ENCODE measurements at regions not wholly inside any gene's neighbourhood (a gene's known extent, or its start where the extent isn't known, plus 50 kb on each side); places are given as distances from the start of the nearest gene placed in this dataset.

DNA sequence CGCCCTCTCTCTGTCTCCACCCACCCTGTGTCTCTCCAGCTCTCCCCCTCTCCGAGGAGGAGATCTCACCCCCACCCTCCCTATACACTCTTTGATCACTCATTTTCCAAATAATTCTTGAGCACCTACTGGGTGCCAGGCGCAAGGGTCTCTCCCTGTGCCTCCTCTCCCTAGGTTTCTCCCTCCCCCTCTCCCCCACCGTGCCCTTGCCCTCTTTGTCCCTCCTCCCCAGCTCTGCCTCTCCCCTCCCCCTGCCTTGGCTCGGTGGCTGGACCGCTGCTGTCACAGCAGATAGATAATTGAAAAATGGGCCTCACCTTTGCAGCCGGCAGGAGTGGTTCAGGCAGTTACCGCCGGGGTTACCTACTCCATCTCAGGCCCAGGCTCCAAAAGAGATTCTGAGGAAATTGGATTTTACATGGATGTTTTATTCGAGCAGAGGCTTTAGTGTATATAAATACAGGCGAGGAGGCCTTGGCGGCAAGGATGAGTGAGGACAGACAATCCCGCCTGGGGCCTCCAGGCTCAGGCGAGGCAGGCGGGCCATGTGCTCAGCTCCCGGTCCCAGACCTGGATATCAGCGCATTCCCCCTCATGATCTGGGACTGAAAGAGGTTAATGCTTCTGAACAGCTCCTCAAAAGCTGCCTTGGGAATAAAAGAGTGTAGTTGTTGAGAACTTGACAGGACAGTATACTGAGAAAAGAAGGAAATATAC is 60.8 kb upstream of the BTRC start:
- no peak overlapping the region for H3K27ac ChIP-seq
- no peaks in the 10 kb centered on the region for H3K9me3 ChIP-seq (replicated peaks in 1 of 11)
- H3K36me3 ChIP-seq: no peaks in the 10 kb centered on the region
- peaks cover 73 to 97% (median 80%) of the 10 kb centered on the region in 11 experiments for H3K27me3 ChIP-seq
- no peak for TF ChIP-seq Cebpa-rat (IDR thresholded peaks at IDR 0.05)
- peak overlapping the region in 10 of 11 experiments; percentile 86 to 98 (median 94); a peak in 17 of 22 replicates for H3K4me2 ChIP-seq
- peak overlapping the region in 6 of 10 experiments; percentile 60 to 74 (median 63); a peak in 9 of 20 replicates for H3K4me3 ChIP-seq
- H4K20me1 ChIP-seq: peaks cover 0 to 43% (median 13%) of the 10 kb centered on the region in 11 experiments; a peak in 11 of 22 replicates
- H3K4me1 ChIP-seq: peaks cover 6 to 23% (median 9%) of the 10 kb centered on the region in 10 experiments; a peak in 17 of 20 replicates
- H3K9ac ChIP-seq: no peak overlapping the region

DNA sequence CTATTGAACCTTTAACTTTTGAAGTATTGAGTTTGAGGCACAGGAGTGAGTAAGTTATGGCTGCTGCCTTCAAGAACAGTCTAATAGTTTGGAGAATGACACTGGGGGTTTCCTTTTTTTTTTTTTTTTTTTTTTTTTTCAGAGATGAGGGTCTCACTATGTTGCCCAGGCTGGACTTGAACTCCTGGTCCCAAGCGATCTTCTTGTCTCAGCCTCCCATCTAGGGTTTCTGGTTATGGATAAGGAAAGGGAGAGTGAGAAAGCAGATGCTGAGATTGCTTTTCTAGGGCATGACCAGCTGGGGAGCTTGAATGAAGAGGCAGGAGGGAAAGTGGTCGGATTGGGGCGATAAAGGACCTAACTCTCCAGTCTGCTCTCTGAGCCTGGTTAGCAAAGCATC is 59.9 kb upstream of the BTRC start:
- H3K9me3 ChIP-seq (replicated peaks in 1 of 11): no peaks in the 10 kb centered on the region
- H3K27me3 ChIP-seq: peaks cover 64 to 97% (median 77%) of the 10 kb centered on the region in 11 experiments
- H3K27ac ChIP-seq: no peak overlapping the region
- no peak overlapping the region for H3K4me3 ChIP-seq
- H4K20me1 ChIP-seq: peaks cover 0 to 38% (median 6%) of the 10 kb centered on the region in 11 experiments; a peak in 11 of 22 replicates
- no peak for TF ChIP-seq Cebpa-rat (IDR thresholded peaks at IDR 0.05)
- H3K36me3 ChIP-seq: no peaks in the 10 kb centered on the region
- H3K4me2 ChIP-seq: no peak overlapping the region
- peaks cover 6 to 23% (median 9%) of the 10 kb centered on the region in 10 experiments; a peak in 17 of 20 replicates for H3K4me1 ChIP-seq
- no peak overlapping the region for H3K9ac ChIP-seq

DNA sequence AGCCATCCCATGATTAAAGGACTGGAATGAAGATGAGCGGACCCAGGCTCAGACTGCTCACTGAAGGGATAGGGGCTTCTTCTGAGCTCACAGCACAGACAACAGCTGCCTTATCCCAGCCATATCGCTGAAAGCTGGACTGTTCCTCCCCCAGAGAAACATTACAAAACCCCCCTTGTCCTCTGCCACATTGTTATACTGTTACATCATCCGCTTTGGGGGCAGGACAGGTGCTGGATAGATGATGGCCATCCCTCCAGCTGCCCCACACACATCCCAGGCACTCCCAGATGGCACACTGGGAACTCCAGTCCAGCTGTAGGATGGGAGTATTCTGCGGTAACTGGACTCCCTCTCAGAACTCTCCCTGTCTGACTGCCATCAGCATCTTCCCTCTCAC is 58.7 kb upstream of the BTRC start:
- Histone ChIP-seq H3K4me3 (no peak overlapping the region), H3K4me2 (no peak overlapping the region), H4K20me1 (peaks cover 0 to 29% (median 6%) of the 10 kb centered on the region in 11 experiments; a peak in 9 of 22 replicates), H3K27me3 (peaks cover 52 to 93% (median 66%) of the 10 kb centered on the region in 11 experiments), H3K4me1 (peaks cover 6 to 16% (median 7%) of the 10 kb centered on the region in 10 experiments; a peak in 17 of 20 replicates), H3K27ac (no peak overlapping the region), H3K9me3 (replicated peaks in 1 of 11) (no peaks in the 10 kb centered on the region), H3K36me3 (no peaks in the 10 kb centered on the region), H3K9ac (no peak overlapping the region)
- TF ChIP-seq Cebpa-rat (IDR thresholded peaks at IDR 0.05): no peak

DNA sequence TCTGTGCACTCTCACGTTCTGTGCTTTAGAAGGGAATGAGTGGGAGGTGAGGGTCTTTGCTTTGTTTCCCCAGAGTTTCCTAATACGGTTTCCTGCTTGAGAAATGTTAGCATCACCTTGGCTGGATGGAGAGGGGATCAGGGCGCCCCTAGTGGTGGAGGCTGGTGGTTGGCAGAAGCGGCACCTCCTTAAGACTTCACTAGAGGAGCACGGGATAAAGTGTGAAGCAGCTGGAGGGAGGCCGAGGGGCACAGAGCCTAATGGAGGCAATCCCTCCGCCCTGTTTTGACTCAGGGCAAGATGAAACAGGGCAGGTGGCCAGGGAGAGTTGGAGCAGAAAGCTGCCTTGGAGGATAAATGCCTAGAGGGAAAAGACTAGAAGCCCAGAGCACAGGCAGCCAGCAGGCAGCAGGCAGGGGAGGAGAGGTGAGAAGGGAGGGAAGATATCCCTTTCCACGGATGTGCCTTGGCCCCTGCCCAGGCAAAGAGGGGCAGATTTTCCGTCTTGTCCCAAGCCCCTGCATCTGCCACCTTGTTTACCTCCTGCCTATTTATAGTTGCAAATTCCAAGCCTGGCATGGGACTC is 56.0 kb upstream of the BTRC start:
- Histone ChIP-seq H3K36me3 (no peaks in the 10 kb centered on the region), H3K9ac (no peak overlapping the region), H3K4me2 (no peak overlapping the region), H3K27ac (no peak overlapping the region), H3K4me3 (no peak overlapping the region), H3K9me3 (replicated peaks in 1 of 11) (no peaks in the 10 kb centered on the region), H3K4me1 (no peaks in the 10 kb centered on the region), H4K20me1 (peaks cover 0 to 15% (median 0%) of the 10 kb centered on the region in 11 experiments; a peak in 4 of 22 replicates), H3K27me3 (peaks cover 25 to 65% (median 39%) of the 10 kb centered on the region in 11 experiments)
- no peak for TF ChIP-seq Cebpa-rat (IDR thresholded peaks at IDR 0.05)

DNA sequence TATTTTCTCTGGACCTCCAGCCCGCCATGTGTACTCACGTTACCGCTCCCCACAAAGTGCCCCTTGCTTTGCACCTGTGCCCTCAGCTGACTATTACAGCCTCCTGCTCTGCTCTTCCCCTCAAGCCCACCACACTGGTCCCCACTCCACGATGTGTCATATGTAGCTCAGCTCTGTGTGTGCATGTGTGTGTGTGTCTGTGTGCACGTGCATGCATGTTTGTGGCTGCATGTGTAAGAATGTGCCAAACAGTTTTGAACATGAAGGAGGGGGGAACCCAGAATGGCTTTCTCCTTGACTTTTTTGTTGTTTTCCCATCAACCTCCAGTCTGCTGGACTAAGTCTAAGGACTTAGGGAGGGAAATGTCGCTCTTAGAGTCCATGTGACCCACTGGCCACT is 54.8 kb upstream of the BTRC start:
- no peak overlapping the region for H3K4me3 ChIP-seq
- peaks cover 0 to 14% (median 0%) of the 10 kb centered on the region in 11 experiments; a peak in 4 of 22 replicates for H4K20me1 ChIP-seq
- H3K4me2 ChIP-seq: no peak overlapping the region
- H3K9me3 ChIP-seq (replicated peaks in 1 of 11): no peaks in the 10 kb centered on the region
- no peaks in the 10 kb centered on the region for H3K36me3 ChIP-seq
- H3K9ac ChIP-seq: no peak overlapping the region
- H3K4me1 ChIP-seq: no peaks in the 10 kb centered on the region
- peaks cover 13 to 53% (median 27%) of the 10 kb centered on the region in 11 experiments for H3K27me3 ChIP-seq
- H3K27ac ChIP-seq: no peak overlapping the region
- TF ChIP-seq Cebpa-rat (IDR thresholded peaks at IDR 0.05): no peak

DNA sequence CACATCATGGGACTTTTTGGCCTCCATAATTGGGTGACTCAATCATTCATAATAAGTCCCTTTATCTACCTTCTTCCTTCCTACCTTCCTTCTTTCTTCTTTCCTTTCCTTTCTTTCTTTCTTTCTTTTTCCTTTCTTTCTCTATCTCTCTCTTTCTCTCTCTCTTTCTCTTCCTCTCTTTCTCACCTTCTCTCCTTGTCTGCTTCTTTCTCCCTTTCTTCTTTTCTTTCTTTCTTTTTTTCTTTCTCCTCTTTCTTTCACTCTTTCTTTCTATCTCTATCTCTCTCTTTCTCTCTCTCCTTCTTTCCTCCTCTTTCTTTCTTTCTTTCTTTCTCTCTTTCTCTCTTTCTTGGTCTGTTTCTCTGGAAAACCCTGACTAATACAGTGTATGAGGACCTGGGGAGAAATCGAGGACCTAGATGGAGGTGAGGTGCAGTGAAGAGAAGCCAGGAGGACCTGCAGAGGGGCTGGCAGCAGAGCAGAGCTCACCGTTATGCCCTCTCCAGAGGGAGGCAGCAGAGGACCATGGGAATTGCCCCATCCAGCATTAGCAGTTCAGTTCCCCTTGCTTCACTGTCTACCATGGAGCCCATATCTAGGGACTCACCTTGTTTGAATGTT is 52.7 kb upstream of the BTRC start:
- H3K4me1 ChIP-seq: no peaks in the 10 kb centered on the region
- no peak overlapping the region for H3K4me3 ChIP-seq
- H4K20me1 ChIP-seq: peaks cover 0 to 5% (median 0%) of the 10 kb centered on the region in 11 experiments; a peak in 2 of 22 replicates
- H3K27ac ChIP-seq: no peak overlapping the region
- no peak overlapping the region for H3K9ac ChIP-seq
- no peaks in the 10 kb centered on the region for H3K36me3 ChIP-seq
- H3K27me3 ChIP-seq: peaks cover 0 to 33% (median 6%) of the 10 kb centered on the region in 11 experiments; a peak in 11 of 22 replicates
- no peaks in the 10 kb centered on the region for H3K9me3 ChIP-seq (replicated peaks in 1 of 11)
- TF ChIP-seq Cebpa-rat (IDR thresholded peaks at IDR 0.05): no peak
- H3K4me2 ChIP-seq: no peak overlapping the region

DNA sequence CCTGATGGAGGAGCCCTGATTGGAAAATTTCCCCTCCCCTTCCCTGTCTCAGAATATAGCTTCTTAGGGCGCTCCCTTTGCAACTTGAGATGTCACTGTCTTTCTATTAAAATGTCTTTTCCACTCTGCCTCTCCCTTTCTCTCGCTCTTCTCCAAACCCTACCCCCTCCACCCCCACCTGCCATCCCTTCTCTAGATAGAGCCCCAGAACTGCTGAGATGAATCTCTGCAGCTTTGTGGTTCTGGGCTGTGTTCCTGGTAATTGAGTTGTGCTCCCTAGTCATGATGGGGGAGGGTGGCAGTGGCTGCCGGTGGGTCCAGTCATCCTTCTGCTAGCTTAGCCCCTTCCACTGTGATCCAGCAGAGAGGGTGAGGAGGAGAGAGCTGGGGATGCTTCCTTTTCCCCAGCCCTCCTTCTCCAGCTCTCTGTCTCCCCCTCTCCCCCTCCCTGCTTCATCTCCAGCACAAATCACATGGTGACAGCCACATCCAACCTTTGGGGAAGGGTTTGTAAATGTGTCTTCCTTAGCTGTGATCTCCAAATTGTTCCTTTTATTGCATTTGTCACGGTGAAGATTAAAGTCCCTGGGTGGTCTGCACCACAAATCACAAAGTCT is 50.8 kb upstream of the BTRC start:
- Histone ChIP-seq H3K9ac (no peak overlapping the region), H3K27me3 (peaks cover 0 to 20% (median 3%) of the 10 kb centered on the region in 11 experiments; a peak in 11 of 22 replicates)

More for the DNA sequence above, 50.8 kb upstream of the BTRC start:
- TF ChIP-seq Cebpa-rat (IDR thresholded peaks at IDR 0.05): no peak
- Histone ChIP-seq H3K9me3 (replicated peaks in 1 of 11) (no peaks in the 10 kb centered on the region), H3K4me3 (no peak overlapping the region), H3K27ac (no peak overlapping the region), H4K20me1 (peaks cover 0 to 3% (median 0%) of the 10 kb centered on the region in 11 experiments; a peak in 1 of 22 replicates), H3K4me2 (no peak overlapping the region), H3K36me3 (no peaks in the 10 kb centered on the region), H3K4me1 (no peaks in the 10 kb centered on the region)

Measured in BLaER1 treated with 17β-estradiol and CSF1 and Interleukin-3, amounts not matched to agents 10 nM and 100 nM (cell line).